ENCODE measurements at regions not wholly inside any gene's neighbourhood (a gene's known extent, or its start where the extent isn't known, plus 50 kb on each side); places are given as distances from the start of the nearest gene placed in this dataset.

DNA sequence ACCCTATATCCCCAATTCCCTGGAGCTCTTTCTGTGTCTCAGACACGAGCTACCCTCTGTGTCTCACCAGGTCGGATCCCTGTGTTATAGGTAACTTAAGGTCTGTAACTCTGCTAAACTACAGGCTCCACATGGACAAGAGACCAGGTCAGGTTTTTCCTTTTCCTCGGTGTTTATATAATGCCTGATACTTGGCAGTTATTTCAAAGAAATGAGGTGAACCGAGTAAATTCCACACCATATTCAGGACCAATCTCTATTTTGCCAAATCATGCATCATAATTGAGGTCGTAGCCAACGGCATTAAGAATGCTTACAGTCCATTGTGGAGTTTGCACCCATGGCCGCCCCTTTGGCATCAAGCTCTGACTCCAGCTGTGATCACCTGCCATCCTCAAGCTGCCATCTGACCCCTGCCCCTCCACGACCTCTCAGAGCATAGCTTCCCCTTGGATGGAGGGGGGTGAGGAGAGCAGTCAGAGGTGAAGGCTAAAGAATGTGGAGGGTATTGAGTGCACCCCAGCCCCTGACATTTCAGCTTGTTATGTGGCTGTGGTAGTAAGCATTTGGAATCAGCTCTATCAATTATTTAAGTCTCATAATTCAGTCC, 434.7 kb upstream of the RBFOX1 start:
- dilution Hi-C loops (cut with MboI; ENCODE audit: extremely low pct_ligation_motif_present, low sequenced_read_pairs) = no loop called here

GRCh38 chr16:6892966-6893365, 439.7 kb upstream of the RBFOX1 start:
- peaks cover 5% of the 10 kb centered on the region for H3K9me3 ChIP-seq (replicated peaks; ENCODE audit: control insufficient read depth, insufficient read depth, low read length)

More for the DNA sequence above, 434.7 kb upstream of the RBFOX1 start:
- no TSS peak for BruUV-seq (replicated peaks)
- Histone ChIP-seq H3K9me3 (replicated peaks; ENCODE audit: control insufficient read depth, insufficient read depth, low read length) (peaks cover 10% of the 10 kb centered on the region), H4K20me1 (replicated peaks; ENCODE audit: control insufficient read depth, extremely low read depth, insufficient read depth, low read length) (no peaks in the 10 kb centered on the region), H3K9ac (replicated peaks; ENCODE audit: extremely low read depth, insufficient read depth, low read length) (no peak overlapping the region), H3K36me3 (ENCODE audit: control insufficient read depth in 2 of 2, extremely low read depth in 1 of 2, insufficient read depth in 2 of 2, low read length in 2 of 2) (no peaks in the 10 kb centered on the region), H3K4me2 (ENCODE audit: insufficient read depth, low read length) (no peak overlapping the region), H2AFZ (ENCODE audit: low read depth, low read length) (no peak overlapping the region), H3K4me3 (replicated peaks in 1 of 3; ENCODE audit: insufficient read depth in 1 of 3, low read depth in 1 of 3, low read length in 3 of 3) (no peak overlapping the region), H3K9me1 (replicated peaks; ENCODE audit: control insufficient read depth, extremely low read depth, insufficient read depth, low read length) (no peaks in the 10 kb centered on the region), H3K79me2 (ENCODE audit: control insufficient read depth, insufficient read depth, low read length) (no peaks in the 10 kb centered on the region), H3K27me3 (ENCODE audit: control insufficient read depth in 2 of 2, insufficient read depth in 2 of 2, low read length in 2 of 2) (no peaks in the 10 kb centered on the region), H3K27ac (ENCODE audit: insufficient read depth, low read depth, low read length) (no peak overlapping the region), H3K4me1 (ENCODE audit: control insufficient read depth, extremely low read depth, insufficient read depth, low read length) (no peaks in the 10 kb centered on the region)
- CTCF ChIA-PET = no interaction called here
- intact Hi-C loops (cut with micrococcal nuclease) = no loop called here
- TF ChIP-seq MYC (IDR thresholded peaks at IDR 0.05; ENCODE audit: low read depth, low read length) = no peak
- TF ChIP-seq POLR2A (IDR thresholded peaks at IDR 0.05; ENCODE audit: low read depth, low read length) = no peak
- no peak for TF ChIP-seq FOS (IDR thresholded peaks at IDR 0.05; ENCODE audit: borderline replicate concordance, insufficient read depth, low read length)
- TF ChIP-seq, protein P1, sequence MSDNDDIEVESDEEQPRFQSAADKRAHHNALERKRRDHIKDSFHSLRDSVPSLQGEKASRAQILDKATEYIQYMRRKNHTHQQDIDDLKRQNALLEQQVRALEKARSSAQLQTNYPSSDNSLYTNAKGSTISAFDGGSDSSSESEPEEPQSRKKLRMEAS (IDR thresholded peaks at IDR 0.05; ENCODE audit: insufficient read depth, insufficient read length) = no peak
- TF ChIP-seq GATA2 (IDR thresholded peaks at IDR 0.05; ENCODE audit: insufficient read depth, insufficient read length, low read depth, low read length) = no peak
- POLR2A ChIA-PET = no interaction called here
- no peak for FAIRE-seq
- DNase-seq (ENCODE audit: low read depth, low spot score) = no peak

More at GRCh38 chr16:6892966-6893365, 439.7 kb upstream of the RBFOX1 start:
- Histone ChIP-seq H3K27me3 (ENCODE audit: control insufficient read depth in 2 of 2, insufficient read depth in 2 of 2, low read length in 2 of 2) (no peaks in the 10 kb centered on the region), H3K79me2 (ENCODE audit: control insufficient read depth, insufficient read depth, low read length) (no peaks in the 10 kb centered on the region), H3K4me3 (replicated peaks in 1 of 3; ENCODE audit: insufficient read depth in 1 of 3, low read depth in 1 of 3, low read length in 3 of 3) (no peak overlapping the region), H3K4me1 (ENCODE audit: control insufficient read depth, extremely low read depth, insufficient read depth, low read length) (no peaks in the 10 kb centered on the region), H3K36me3 (ENCODE audit: control insufficient read depth in 2 of 2, extremely low read depth in 1 of 2, insufficient read depth in 2 of 2, low read length in 2 of 2) (no peaks in the 10 kb centered on the region), H4K20me1 (replicated peaks; ENCODE audit: control insufficient read depth, extremely low read depth, insufficient read depth, low read length) (no peaks in the 10 kb centered on the region), H3K9me1 (replicated peaks; ENCODE audit: control insufficient read depth, extremely low read depth, insufficient read depth, low read length) (no peaks in the 10 kb centered on the region), H3K9ac (replicated peaks; ENCODE audit: extremely low read depth, insufficient read depth, low read length) (no peak overlapping the region), H2AFZ (ENCODE audit: low read depth, low read length) (no peak overlapping the region), H3K27ac (ENCODE audit: insufficient read depth, low read depth, low read length) (no peak overlapping the region), H3K4me2 (ENCODE audit: insufficient read depth, low read length) (no peak overlapping the region)
- CTCF ChIA-PET = no interaction called here
- BruUV-seq (replicated peaks) = no TSS peak
- TF ChIP-seq GATA2 (IDR thresholded peaks at IDR 0.05; ENCODE audit: insufficient read depth, insufficient read length, low read depth, low read length) (no peak), POLR2AphosphoS5 (IDR thresholded peaks at IDR 0.05; ENCODE audit: insufficient read depth, low read depth, low read length) (no peak), JUN (IDR thresholded peaks at IDR 0.05; ENCODE audit: borderline replicate concordance, insufficient read depth, insufficient read length, low read depth) (no peak), EZH2 (IDR thresholded peaks at IDR 0.05; ENCODE audit: borderline replicate concordance, low read depth, low read length, severe bottlenecking) (no peak), POLR2A (IDR thresholded peaks at IDR 0.05; ENCODE audit: low read depth, low read length) (no peak), MYC (IDR thresholded peaks at IDR 0.05; ENCODE audit: low read depth, low read length) (no peak), FOS (IDR thresholded peaks at IDR 0.05; ENCODE audit: borderline replicate concordance, insufficient read depth, low read length) (no peak)
- TF ChIP-seq, protein P1 (IDR thresholded peaks at IDR 0.05; ENCODE audit: insufficient read depth, insufficient read length) = no peak
- TF ChIP-seq, protein P2, sequence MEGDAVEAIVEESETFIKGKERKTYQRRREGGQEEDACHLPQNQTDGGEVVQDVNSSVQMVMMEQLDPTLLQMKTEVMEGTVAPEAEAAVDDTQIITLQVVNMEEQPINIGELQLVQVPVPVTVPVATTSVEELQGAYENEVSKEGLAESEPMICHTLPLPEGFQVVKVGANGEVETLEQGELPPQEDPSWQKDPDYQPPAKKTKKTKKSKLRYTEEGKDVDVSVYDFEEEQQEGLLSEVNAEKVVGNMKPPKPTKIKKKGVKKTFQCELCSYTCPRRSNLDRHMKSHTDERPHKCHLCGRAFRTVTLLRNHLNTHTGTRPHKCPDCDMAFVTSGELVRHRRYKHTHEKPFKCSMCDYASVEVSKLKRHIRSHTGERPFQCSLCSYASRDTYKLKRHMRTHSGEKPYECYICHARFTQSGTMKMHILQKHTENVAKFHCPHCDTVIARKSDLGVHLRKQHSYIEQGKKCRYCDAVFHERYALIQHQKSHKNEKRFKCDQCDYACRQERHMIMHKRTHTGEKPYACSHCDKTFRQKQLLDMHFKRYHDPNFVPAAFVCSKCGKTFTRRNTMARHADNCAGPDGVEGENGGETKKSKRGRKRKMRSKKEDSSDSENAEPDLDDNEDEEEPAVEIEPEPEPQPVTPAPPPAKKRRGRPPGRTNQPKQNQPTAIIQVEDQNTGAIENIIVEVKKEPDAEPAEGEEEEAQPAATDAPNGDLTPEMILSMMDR (IDR thresholded peaks at IDR 0.05; ENCODE audit: extremely low read depth in 1 of 2, insufficient read depth in 1 of 2, low read depth in 1 of 2, low read length in 2 of 2) = no peak
- dilution Hi-C loops (cut with MboI; ENCODE audit: extremely low pct_ligation_motif_present, low sequenced_read_pairs) = no loop called here
- FAIRE-seq (no peak), DNase-seq (ENCODE audit: low read depth, low spot score) (no peak)
- intact Hi-C loops (cut with micrococcal nuclease) = no loop called here
- POLR2A ChIA-PET = no interaction called here
